ENCODE measurements at regions not wholly inside any gene's neighbourhood (a gene's known extent, or its start where the extent isn't known, plus 50 kb on each side); places are given as distances from the start of the nearest gene placed in this dataset.

GRCh38 chr4:181291615-181292014, 951.6 kb upstream of the TENM3 start:
- no peak for DNase-seq (ENCODE audit: low read depth)
- no peak for TF ChIP-seq CTCF (IDR thresholded peaks at IDR 0.05; ENCODE audit: control insufficient read depth, insufficient read depth, low read depth, low read length, missing control alignments)
- no peak overlapping the region for H3K4me3 ChIP-seq (ENCODE audit: control insufficient read depth, low read depth, low read length)

GRCh38 chr4:181293014-181293413, 950.2 kb upstream of the TENM3 start:
- no peak for DNase-seq (ENCODE audit: low read depth)
- TF ChIP-seq CTCF (IDR thresholded peaks at IDR 0.05; ENCODE audit: control insufficient read depth, insufficient read depth, low read depth, low read length, missing control alignments): no peak
- no peak overlapping the region for H3K4me3 ChIP-seq (ENCODE audit: control insufficient read depth, low read depth, low read length)

- no peak overlapping the region for H3K4me3 ChIP-seq (ENCODE audit: control insufficient read depth, low read depth, low read length)
- DNase-seq (ENCODE audit: low read depth): no peak
- no peak for TF ChIP-seq CTCF (IDR thresholded peaks at IDR 0.05; ENCODE audit: control insufficient read depth, insufficient read depth, low read depth, low read length, missing control alignments)
These were observed 949.7 kb upstream of the TENM3 start for GRCh38 chr4:181293541-181293940.

- no peak for DNase-seq (ENCODE audit: low read depth)
- TF ChIP-seq CTCF (IDR thresholded peaks at IDR 0.05; ENCODE audit: control insufficient read depth, insufficient read depth, low read depth, low read length, missing control alignments): no peak
- no peak overlapping the region for H3K4me3 ChIP-seq (ENCODE audit: control insufficient read depth, low read depth, low read length)
These were observed 948.8 kb upstream of the TENM3 start for GRCh38 chr4:181294421-181294820.

GRCh38 chr4:181301735-181302710, 941.2 kb upstream of the TENM3 start:
- peak; percentile 3 for DNase-seq (ENCODE audit: low read depth)
- H3K4me3 ChIP-seq (ENCODE audit: control insufficient read depth, low read depth, low read length): no peak overlapping the region
- peak; percentile 73 for TF ChIP-seq CTCF (IDR thresholded peaks at IDR 0.05; ENCODE audit: control insufficient read depth, insufficient read depth, low read depth, low read length, missing control alignments)

- no peak overlapping the region for H3K4me3 ChIP-seq (ENCODE audit: control insufficient read depth, low read depth, low read length)
- DNase-seq (ENCODE audit: low read depth): no peak
- no peak for TF ChIP-seq CTCF (IDR thresholded peaks at IDR 0.05; ENCODE audit: control insufficient read depth, insufficient read depth, low read depth, low read length, missing control alignments)
These were observed 935.4 kb upstream of the TENM3 start for GRCh38 chr4:181307824-181308223.

Data from AG09309 (cell line).